ENCODE measurements at regions not wholly inside any gene's neighbourhood (a gene's known extent, or its start where the extent isn't known, plus 50 kb on each side); places are given as distances from the start of the nearest gene placed in this dataset.

GRCh38 chr13:22275393-22275792, 604.5 kb downstream of the FGF9 start:
- Histone ChIP-seq H3K27ac (ENCODE audit: control insufficient read depth, insufficient read depth, low read length) (no peak overlapping the region), H3K4me1 (ENCODE audit: control insufficient read depth, extremely low read depth, insufficient read depth, low read length) (no peaks in the 10 kb centered on the region), H3K4me3 (ENCODE audit: control insufficient read depth in 2 of 3, extremely low read depth in 1 of 3, insufficient read depth in 2 of 3, low read depth in 1 of 3, low read length in 3 of 3) (no peak overlapping the region), H3K9me3 (ENCODE audit: control insufficient read depth, low read depth, low read length) (no peaks in the 10 kb centered on the region), H3K4me2 (ENCODE audit: control insufficient read depth, extremely low read depth, insufficient read depth, low read depth, low read length) (no peak overlapping the region), H3K36me3 (ENCODE audit: control insufficient read depth in 2 of 2, extremely low read depth in 1 of 2, insufficient read depth in 2 of 2, low read length in 2 of 2) (no peaks in the 10 kb centered on the region), H3K9me1 (ENCODE audit: control insufficient read depth, extremely low read depth, insufficient read depth, low read length) (no peaks in the 10 kb centered on the region), H2AFZ (ENCODE audit: control insufficient read depth, low read length) (no peak overlapping the region), H3K79me2 (ENCODE audit: control insufficient read depth, insufficient read depth, low read length) (no peaks in the 10 kb centered on the region), H4K20me1 (ENCODE audit: control insufficient read depth, extremely low read depth, insufficient read depth, low read length) (no peaks in the 10 kb centered on the region), H3K27me3 (ENCODE audit: control insufficient read depth, extremely low read depth, insufficient read depth, low read length) (no peaks in the 10 kb centered on the region), H3K9ac (ENCODE audit: control insufficient read depth, extremely low read depth, insufficient read depth, low read length) (no peak overlapping the region)
- TF ChIP-seq CTCF (optimal IDR thresholded peaks at IDR 0.05 in 1 of 3, IDR thresholded peaks at IDR 0.05 in 1 of 3, conservative IDR thresholded peaks at IDR 0.05 in 1 of 3; ENCODE audit: extremely low read depth in 1 of 3, insufficient read depth in 2 of 3, low read length in 3 of 3) (no peak), EZH2 (IDR thresholded peaks at IDR 0.05; ENCODE audit: low read length) (no peak)
- FAIRE-seq: no peak
- dilution Hi-C loops (cut with MboI; ENCODE audit: extremely low pct_ligation_motif_present, low sequenced_read_pairs): no loop called here
- no peak for DNase-seq (ENCODE audit: low read depth, low spot score)

- dilution Hi-C loops (cut with MboI; ENCODE audit: extremely low pct_ligation_motif_present, low sequenced_read_pairs): no loop called here
- no peak overlapping the region for H3K4me3 ChIP-seq (ENCODE audit: control insufficient read depth in 2 of 3, extremely low read depth in 1 of 3, insufficient read depth in 2 of 3, low read depth in 1 of 3, low read length in 3 of 3)
- H3K4me2 ChIP-seq (ENCODE audit: control insufficient read depth, extremely low read depth, insufficient read depth, low read depth, low read length): no peak overlapping the region
- H3K79me2 ChIP-seq (ENCODE audit: control insufficient read depth, insufficient read depth, low read length): no peaks in the 10 kb centered on the region
- DNase-seq (ENCODE audit: low read depth, low spot score) (no peak), FAIRE-seq (no peak)
- H3K4me1 ChIP-seq (ENCODE audit: control insufficient read depth, extremely low read depth, insufficient read depth, low read length): no peaks in the 10 kb centered on the region
- H3K36me3 ChIP-seq (ENCODE audit: control insufficient read depth in 2 of 2, extremely low read depth in 1 of 2, insufficient read depth in 2 of 2, low read length in 2 of 2): no peaks in the 10 kb centered on the region
- H4K20me1 ChIP-seq (ENCODE audit: control insufficient read depth, extremely low read depth, insufficient read depth, low read length): no peaks in the 10 kb centered on the region
- no peak overlapping the region for H3K9ac ChIP-seq (ENCODE audit: control insufficient read depth, extremely low read depth, insufficient read depth, low read length)
- H3K27me3 ChIP-seq (ENCODE audit: control insufficient read depth, extremely low read depth, insufficient read depth, low read length): no peaks in the 10 kb centered on the region
- no peak for TF ChIP-seq CTCF (optimal IDR thresholded peaks at IDR 0.05 in 1 of 3, IDR thresholded peaks at IDR 0.05 in 1 of 3, conservative IDR thresholded peaks at IDR 0.05 in 1 of 3; ENCODE audit: extremely low read depth in 1 of 3, insufficient read depth in 2 of 3, low read length in 3 of 3)
- no peak for TF ChIP-seq EZH2 (IDR thresholded peaks at IDR 0.05; ENCODE audit: low read length)
- H2AFZ ChIP-seq (ENCODE audit: control insufficient read depth, low read length): no peak overlapping the region
- H3K9me1 ChIP-seq (ENCODE audit: control insufficient read depth, extremely low read depth, insufficient read depth, low read length): no peaks in the 10 kb centered on the region
- no peaks in the 10 kb centered on the region for H3K9me3 ChIP-seq (ENCODE audit: control insufficient read depth, low read depth, low read length)
- no peak overlapping the region for H3K27ac ChIP-seq (ENCODE audit: control insufficient read depth, insufficient read depth, low read length)
Observed at GRCh38 chr13:22276616-22277015, 605.7 kb downstream of the FGF9 start.

Data from keratinocyte (primary cell).